GM19035 (cell line): ENCODE measurements at regions not wholly inside any gene's neighbourhood (a gene's known extent, or its start where the extent isn't known, plus 50 kb on each side); places are given as distances from the start of the nearest gene placed in this dataset.
"Not testable (repeated sequence)": the region's sequence is repeated elsewhere in the genome, so short reads cannot be mapped to it uniquely, and the experiment has no call there.

Experiments used
- ATAC-seq: cut with Tn5 transposase; IDR thresholded peaks from one replicate; pipeline ENCODE4 v1.9.1; 2021; ENCODE audit not compliant: unreplicated experiment

- no peak for ATAC-seq
Measured at GRCh38 chr7:85805656-85806055, 618.8 kb upstream of the SEMA3D start.

- no peak for ATAC-seq
Measured at GRCh38 chr7:85805249-85805648, 618.4 kb upstream of the SEMA3D start.

- ATAC-seq = no peak
Measured at GRCh38 chr7:85802211-85802610, 615.4 kb upstream of the SEMA3D start.

GRCh38 chr7:85796956-85797355 is 610.1 kb upstream of the SEMA3D start:
- ATAC-seq = no peak

GRCh38 chr7:85791098-85791497 is 604.2 kb upstream of the SEMA3D start:
- not testable (repeated sequence) for ATAC-seq

- ATAC-seq = no peak
Measured at GRCh38 chr7:85781606-85782005, 594.8 kb upstream of the SEMA3D start.

- ATAC-seq = no peak
Measured at GRCh38 chr7:85776691-85777345, 590.0 kb upstream of the SEMA3D start.

- no peak for ATAC-seq
Measured at GRCh38 chr7:85775431-85775830, 588.6 kb upstream of the SEMA3D start.

- ATAC-seq = no peak
Measured at GRCh38 chr7:85774986-85775385, 588.1 kb upstream of the SEMA3D start.

GRCh38 chr7:85773116-85773728 is 586.4 kb upstream of the SEMA3D start:
- no peak for ATAC-seq

- no peak for ATAC-seq
Measured at GRCh38 chr7:85771516-85771915, 584.7 kb upstream of the SEMA3D start.

- ATAC-seq = no peak
Measured at GRCh38 chr7:85770332-85770731, 583.5 kb upstream of the SEMA3D start.

GRCh38 chr7:85765698-85766298 is 578.9 kb upstream of the SEMA3D start:
- no peak for ATAC-seq

- no peak for ATAC-seq
Measured at GRCh38 chr7:85764034-85764433, 577.2 kb upstream of the SEMA3D start.

- ATAC-seq = no peak
Measured at GRCh38 chr7:85757348-85757747, 570.5 kb upstream of the SEMA3D start.

GRCh38 chr7:85750454-85750949 is 563.6 kb upstream of the SEMA3D start:
- ATAC-seq = peak; percentile 92

- ATAC-seq = peak; percentile 45
Measured at GRCh38 chr7:85749696-85750453, 563.0 kb upstream of the SEMA3D start.

- ATAC-seq = no peak
Measured at GRCh38 chr7:85748861-85749260, 562.0 kb upstream of the SEMA3D start.

- no peak for ATAC-seq
Measured at GRCh38 chr7:85737426-85737825, 550.6 kb upstream of the SEMA3D start.

GRCh38 chr7:85736085-85736484 is 549.2 kb upstream of the SEMA3D start:
- no peak for ATAC-seq

- no peak for ATAC-seq
Measured at GRCh38 chr7:85734823-85735222, 548.0 kb upstream of the SEMA3D start.
